Tongue (tissue), 1 donor: ENCODE measurements at regions not wholly inside any gene's neighbourhood (a gene's known extent, or its start where the extent isn't known, plus 50 kb on each side); places are given as distances from the start of the nearest gene placed in this dataset.

ENCODE experiments used
- DNase-seq: peaks from one replicate; pipeline ENCODE4 v3.0.0-alpha.2; 2015

- DNase-seq, result no peak
Observed at GRCh38 chr2:116340690-116341089, 1473.8 kb upstream of the DDX18 start.

- DNase-seq, result no peak
Observed at GRCh38 chr2:116366212-116366611, 1448.3 kb upstream of the DDX18 start.

- no peak for DNase-seq
Observed at GRCh38 chr2:116378786-116379185, 1435.7 kb upstream of the DDX18 start.

- DNase-seq, result peak; percentile 4
Observed at GRCh38 chr2:116411211-116411610, 1403.3 kb upstream of the DDX18 start.

GRCh38 chr2:116413659-116414058, 1400.8 kb upstream of the DDX18 start:
- no peak for DNase-seq

GRCh38 chr2:116416731-116417377, 1397.6 kb upstream of the DDX18 start:
- DNase-seq, result peak; percentile 5

GRCh38 chr2:116435648-116436047, 1378.8 kb upstream of the DDX18 start:
- DNase-seq, result no peak

GRCh38 chr2:116440104-116440653, 1374.3 kb upstream of the DDX18 start:
- DNase-seq, result no peak

GRCh38 chr2:116442418-116442817, 1372.1 kb upstream of the DDX18 start:
- no peak for DNase-seq

- no peak for DNase-seq
Observed at GRCh38 chr2:116444256-116444872, 1370.1 kb upstream of the DDX18 start.

- DNase-seq, result no peak
Observed at GRCh38 chr2:116450990-116451389, 1363.5 kb upstream of the DDX18 start.

GRCh38 chr2:116452651-116453050, 1361.8 kb upstream of the DDX18 start:
- DNase-seq, result no peak

GRCh38 chr2:116456429-116456828, 1358.1 kb upstream of the DDX18 start:
- DNase-seq, result no peak

- no peak for DNase-seq
Observed at GRCh38 chr2:116467243-116467642, 1347.2 kb upstream of the DDX18 start.

- no peak for DNase-seq
Observed at GRCh38 chr2:116477229-116477628, 1337.3 kb upstream of the DDX18 start.

- DNase-seq, result no peak
Observed at GRCh38 chr2:116487336-116487735, 1327.2 kb upstream of the DDX18 start.

GRCh38 chr2:116489292-116489691, 1325.2 kb upstream of the DDX18 start:
- no peak for DNase-seq

- DNase-seq, result no peak
Observed at GRCh38 chr2:116489944-116490343, 1324.5 kb upstream of the DDX18 start.

- DNase-seq, result no peak
Observed at GRCh38 chr2:116490511-116491145, 1323.9 kb upstream of the DDX18 start.

GRCh38 chr2:116491292-116491691, 1323.2 kb upstream of the DDX18 start:
- no peak for DNase-seq

GRCh38 chr2:116499389-116499788, 1315.1 kb upstream of the DDX18 start:
- DNase-seq, result no peak

GRCh38 chr2:116510117-116510671, 1304.3 kb upstream of the DDX18 start:
- peak; percentile 5 for DNase-seq

- DNase-seq, result peak; percentile 3
Observed at GRCh38 chr2:116511426-116511825, 1303.1 kb upstream of the DDX18 start.
